ENCODE measurements at regions not wholly inside any gene's neighbourhood (a gene's known extent, or its start where the extent isn't known, plus 50 kb on each side); places are given as distances from the start of the nearest gene placed in this dataset.

GRCh38 chr13:106275446-106276032 is 259.9 kb downstream of the EFNB2 start:
- H3K36me3 ChIP-seq (ENCODE audit: control insufficient read depth in 2 of 4, insufficient read depth in 4 of 4, low read length in 3 of 4): no peaks in the 10 kb centered on the region
- H2BK120ac ChIP-seq (replicated peaks; ENCODE audit: low read depth, low read length): no peak overlapping the region
- no peak overlapping the region for H3K4me3 ChIP-seq (ENCODE audit: extremely low read depth in 1 of 4, insufficient read depth in 2 of 4, low read depth in 3 of 4, low read length in 4 of 4)
- H3K56ac ChIP-seq (replicated peaks; ENCODE audit: insufficient read length, low read depth, low read length): no peak overlapping the region
- no peak overlapping the region for H3K18ac ChIP-seq (ENCODE audit: extremely low read depth, low read length)
- no peaks in the 10 kb centered on the region; a peak in 1 of 7 replicates for H3K4me1 ChIP-seq (replicated peaks in 1 of 4; ENCODE audit: control insufficient read depth in 3 of 4, insufficient read depth in 4 of 4, low read length in 3 of 4)
- no peak overlapping the region for H4K91ac ChIP-seq (replicated peaks; ENCODE audit: insufficient read length, low read length)
- ChIA-PET POLR2A (ENCODE audit: partially characterized antibody) (no interaction called here), CTCF (ENCODE audit: partially characterized antibody) (interaction anchor here (1.0 to 1.1 kb wide), 2 partner anchors 42 to 928 kb away, joined by 3 read pairs; no protein-coding TSS in a partner anchor)
- no peak overlapping the region for H3K4ac ChIP-seq (replicated peaks; ENCODE audit: insufficient read length, low read depth, low read length)
- DNase-seq (ENCODE audit: low read depth in 1 of 2, low spot score in 2 of 2) (no peak), FAIRE-seq (no peak)
- H3K23ac ChIP-seq (ENCODE audit: insufficient read length): no peak overlapping the region
- no peak overlapping the region for H4K8ac ChIP-seq (ENCODE audit: extremely low read depth, insufficient read depth, low read length)
- no peak overlapping the region for H3K4me2 ChIP-seq (ENCODE audit: insufficient read depth in 1 of 2, low read depth in 2 of 2, low read length in 2 of 2)
- WGBS, 2 experiments (ENCODE audit: extremely low coverage in 1 of 2, insufficient coverage in 1 of 2, insufficient read length in 1 of 2, insufficient replicate concordance in 2 of 2, low coverage in 1 of 2, low lambda C conversion rate in 2 of 2, missing lambda C conversion rate in 1 of 2): 97% methylated on average over 4 of the region's 4 CpGs; no CpG with 5 or more reads in 1 of the 2 experiments
- H2BK5ac ChIP-seq (ENCODE audit: low read depth, low read length): no peak overlapping the region
- H2AK5ac ChIP-seq (ENCODE audit: low read depth, low read length): no peak overlapping the region
- no peaks in the 10 kb centered on the region; a peak in 1 of 4 replicates for H3K9me3 ChIP-seq (ENCODE audit: insufficient read depth in 2 of 2, low read depth in 1 of 2, low read length in 1 of 2)
- no peak overlapping the region for H2BK15ac ChIP-seq (ENCODE audit: low read length)
- H3K79me2 ChIP-seq (ENCODE audit: control insufficient read depth in 1 of 2, insufficient read depth in 2 of 2, low read length in 2 of 2): no peaks in the 10 kb centered on the region
- no peak overlapping the region for H3K9ac ChIP-seq (replicated peaks in 1 of 4; ENCODE audit: extremely low read depth in 1 of 4, low read depth in 3 of 4, low read length in 3 of 4)
- no peak overlapping the region for H2BK12ac ChIP-seq (ENCODE audit: low read depth, low read length)
- H3K14ac ChIP-seq (ENCODE audit: insufficient read length): no peak overlapping the region
- H4K5ac ChIP-seq (ENCODE audit: insufficient read length, low read depth, low read length): no peak overlapping the region
- H3K79me1 ChIP-seq (ENCODE audit: low read depth, low read length): no peaks in the 10 kb centered on the region
- H2AFZ ChIP-seq (ENCODE audit: low read length): no peak overlapping the region
- no peak overlapping the region for H3K27ac ChIP-seq (ENCODE audit: low read depth, low read length)
- H3K27me3 ChIP-seq (replicated peaks in 1 of 4; ENCODE audit: control insufficient read depth in 3 of 4, extremely low read depth in 1 of 4, insufficient read depth in 3 of 4, low read length in 3 of 4): no peaks in the 10 kb centered on the region
- H3K23me2 ChIP-seq (ENCODE audit: low read depth, low read length): no peaks in the 10 kb centered on the region
- no peak overlapping the region for H2BK20ac ChIP-seq (ENCODE audit: low read length)
- H4K20me1 ChIP-seq (replicated peaks in 1 of 2; ENCODE audit: control insufficient read depth in 1 of 2, insufficient read depth in 2 of 2, low read length in 2 of 2): no peaks in the 10 kb centered on the region
- TF ChIP-seq ASH2L (IDR thresholded peaks at IDR 0.05; ENCODE audit: low read length) (no peak), NRF1 (IDR thresholded peaks at IDR 0.05; ENCODE audit: low read depth, low read length) (no peak), SP4 (IDR thresholded peaks at IDR 0.05; ENCODE audit: low read length) (no peak), SIX5 (IDR thresholded peaks at IDR 0.05; ENCODE audit: low read depth, low read length) (no peak), BACH1 (IDR thresholded peaks at IDR 0.05; ENCODE audit: low read length) (no peak), CEBPB (IDR thresholded peaks at IDR 0.05; ENCODE audit: low read depth, low read length) (no peak)
